Fibroblast of gingiva (primary cell): ENCODE measurements at regions not wholly inside any gene's neighbourhood (a gene's known extent, or its start where the extent isn't known, plus 50 kb on each side); places are given as distances from the start of the nearest gene placed in this dataset.
"Not testable (repeated sequence)": the region's sequence is repeated elsewhere in the genome, so short reads cannot be mapped to it uniquely, and the experiment has no call there.

Experiments
- DNase-seq: peaks from one replicate; pipeline ENCODE4 v3.0.0-alpha.2; 2011; ENCODE audit warnings: low read depth

DNA sequence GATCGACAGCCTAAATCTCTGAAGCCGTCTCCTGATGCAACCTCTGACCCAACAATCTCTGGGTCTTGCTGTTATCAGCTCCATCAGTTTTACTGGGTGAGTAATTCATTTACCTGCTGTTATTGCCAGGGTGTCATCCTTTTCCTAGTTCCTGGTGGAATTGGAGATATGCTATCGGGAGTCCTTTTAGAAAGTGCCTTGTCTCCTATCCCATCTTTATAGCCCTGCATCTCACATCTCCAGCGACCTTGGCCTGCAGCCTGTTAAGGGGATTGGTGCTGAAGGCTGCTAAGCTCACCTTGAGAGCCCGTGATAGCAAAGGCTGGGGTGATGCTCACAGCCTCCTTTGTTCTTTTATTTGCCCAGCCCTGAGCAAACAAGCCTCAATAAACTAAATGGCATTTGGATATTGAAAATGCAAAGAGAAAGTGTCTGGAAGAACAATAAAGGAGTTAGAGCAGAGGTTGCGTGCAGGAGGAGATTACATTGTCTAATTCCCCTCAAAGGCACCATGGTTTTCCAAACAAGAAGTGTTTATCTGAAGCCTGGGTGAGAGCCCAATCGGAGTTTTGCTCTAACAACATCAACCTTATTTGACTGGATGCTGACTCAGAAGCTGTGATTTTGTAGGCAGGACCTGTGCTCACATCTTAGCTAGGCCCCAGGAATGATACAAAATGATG lies 101.8 kb downstream of the RPLP1 start:
- no peak for DNase-seq

- DNase-seq = no peak
Observed at GRCh38 chr15:69555080-69555479, 102.5 kb downstream of the RPLP1 start.

DNA sequence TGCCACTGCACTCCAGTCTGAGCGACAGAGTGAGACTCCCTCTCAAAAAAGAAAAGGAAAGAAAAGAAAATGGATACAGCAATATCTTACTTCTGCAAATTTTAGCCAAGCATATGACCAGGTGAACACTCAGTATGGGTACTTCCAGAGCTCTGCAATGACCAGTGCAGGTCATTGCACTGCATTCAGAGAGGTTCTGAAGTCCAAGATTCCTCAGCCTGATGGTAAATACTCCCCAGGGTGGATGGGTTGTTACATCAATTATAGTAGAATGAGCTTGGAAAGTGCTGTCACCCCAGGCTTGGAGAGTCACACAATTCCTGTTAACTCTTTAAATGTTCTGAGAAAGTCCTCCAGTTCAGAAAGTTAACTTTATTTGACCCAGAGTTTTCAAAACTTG lies 103.7 kb downstream of the RPLP1 start:
- DNase-seq = no peak

DNA sequence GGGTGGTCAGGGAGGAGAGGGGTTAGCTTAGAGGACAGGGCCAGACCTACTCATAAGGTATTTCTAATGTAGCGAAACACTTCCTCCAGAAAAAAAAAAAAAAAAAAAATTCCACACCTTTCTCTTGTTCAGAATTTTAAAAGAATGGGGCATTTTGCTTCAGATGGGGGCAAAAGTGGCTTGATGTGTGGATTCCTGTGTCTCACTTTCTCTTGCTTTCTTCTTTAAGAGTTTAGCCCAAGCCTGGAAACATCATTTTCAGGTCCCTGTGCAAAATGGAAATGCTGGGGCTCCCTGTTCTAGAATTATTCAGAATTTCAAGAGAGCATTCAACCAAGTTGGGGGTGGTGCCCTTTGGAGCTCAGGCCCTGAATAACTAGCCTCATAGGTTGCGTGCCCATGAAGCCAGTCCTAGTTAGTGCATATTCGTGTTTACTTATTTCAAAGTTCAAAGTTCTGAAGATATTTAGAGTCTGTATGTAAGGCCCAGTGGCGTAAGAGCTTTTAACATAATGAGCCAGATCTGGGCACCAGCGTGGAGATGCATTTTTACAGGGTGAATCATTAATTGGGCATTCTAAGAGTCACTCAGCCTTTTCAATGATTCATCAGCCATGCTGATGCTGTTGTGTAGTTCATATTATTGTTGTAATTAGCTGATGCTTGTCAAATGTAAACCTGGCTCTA lies 104.5 kb downstream of the RPLP1 start:
- peak; percentile 95 for DNase-seq

DNA sequence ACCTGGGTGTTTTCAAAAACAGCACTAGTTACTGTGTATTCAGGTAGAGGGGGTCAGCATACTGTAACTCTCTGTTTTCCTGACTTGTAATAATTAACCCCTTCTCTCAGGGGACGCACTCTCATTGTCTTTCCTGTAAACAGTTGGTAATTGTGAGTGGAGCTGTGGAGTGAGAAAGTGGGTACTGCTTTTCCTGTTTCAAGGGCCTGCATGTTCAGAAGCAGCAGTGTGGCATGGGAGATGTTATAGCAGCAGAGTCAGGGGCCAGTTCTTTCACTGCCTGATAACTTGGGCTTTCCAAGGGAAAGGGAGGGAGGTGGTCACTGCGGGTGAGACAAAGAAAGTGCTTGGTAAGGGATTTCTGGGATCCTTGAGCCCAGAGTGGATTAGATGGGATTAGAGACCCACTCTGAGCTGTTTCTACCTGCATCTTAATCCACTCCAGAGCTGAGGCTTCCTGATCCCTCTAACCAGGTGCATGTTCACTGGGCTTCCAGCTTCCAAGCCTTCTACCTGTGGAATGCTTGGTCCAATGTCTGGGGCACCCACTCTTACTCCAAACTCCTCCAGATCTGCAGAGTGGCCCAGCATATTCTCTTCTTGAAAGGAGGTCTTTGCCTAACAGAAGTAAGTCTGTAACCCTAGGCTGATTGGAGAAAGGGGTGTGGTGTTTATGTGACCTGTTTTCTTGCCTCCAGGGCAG lies 105.2 kb downstream of the RPLP1 start:
- no peak for DNase-seq

GRCh38 chr15:69559440-69560190 lies 107.0 kb downstream of the RPLP1 start:
- peak; percentile 35 for DNase-seq

- no peak for DNase-seq
Observed at GRCh38 chr15:69561071-69561784, 108.6 kb downstream of the RPLP1 start.

DNA sequence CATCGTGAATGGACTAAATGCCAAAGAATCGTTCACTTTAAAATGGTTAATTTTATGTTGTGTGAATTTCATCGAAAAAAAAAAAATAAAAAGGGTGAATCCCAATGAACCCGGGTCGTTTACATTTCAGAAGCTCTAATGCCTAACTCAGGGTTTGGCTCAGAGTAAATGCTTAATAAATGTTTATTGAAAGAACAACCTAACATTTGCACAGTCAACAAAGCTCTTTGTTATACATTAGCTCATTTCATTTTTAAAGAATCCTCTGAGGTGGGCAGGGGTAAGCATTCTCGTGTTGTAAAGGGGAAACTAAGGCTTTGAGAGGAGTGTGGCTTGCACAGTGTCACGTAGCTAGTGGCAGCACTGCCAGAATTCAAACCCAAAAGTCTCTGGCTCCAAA lies 109.5 kb downstream of the RPLP1 start:
- DNase-seq = no peak

DNA sequence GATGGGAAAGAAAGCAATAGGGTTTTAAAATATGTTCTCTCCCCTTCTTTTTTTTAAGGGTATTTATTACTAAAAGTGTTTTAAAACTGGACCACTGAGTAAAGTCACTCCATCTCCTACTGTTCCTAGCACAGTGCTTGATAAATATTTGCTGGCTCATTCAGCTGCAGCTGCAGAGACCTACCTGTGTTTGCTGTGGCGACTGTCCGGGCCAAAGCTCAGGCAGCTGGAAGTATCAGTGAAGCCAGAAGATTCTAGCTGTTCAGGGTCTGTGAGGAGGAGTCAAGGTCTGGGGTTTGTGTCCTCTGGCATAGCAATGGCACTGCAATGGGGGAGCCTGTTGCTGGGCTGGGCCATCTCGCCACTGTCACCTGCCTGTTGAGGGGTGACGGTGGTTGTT lies 109.9 kb downstream of the RPLP1 start:
- no peak for DNase-seq

- no peak for DNase-seq
Observed at GRCh38 chr15:69565066-69565655, 112.5 kb downstream of the RPLP1 start.

DNA sequence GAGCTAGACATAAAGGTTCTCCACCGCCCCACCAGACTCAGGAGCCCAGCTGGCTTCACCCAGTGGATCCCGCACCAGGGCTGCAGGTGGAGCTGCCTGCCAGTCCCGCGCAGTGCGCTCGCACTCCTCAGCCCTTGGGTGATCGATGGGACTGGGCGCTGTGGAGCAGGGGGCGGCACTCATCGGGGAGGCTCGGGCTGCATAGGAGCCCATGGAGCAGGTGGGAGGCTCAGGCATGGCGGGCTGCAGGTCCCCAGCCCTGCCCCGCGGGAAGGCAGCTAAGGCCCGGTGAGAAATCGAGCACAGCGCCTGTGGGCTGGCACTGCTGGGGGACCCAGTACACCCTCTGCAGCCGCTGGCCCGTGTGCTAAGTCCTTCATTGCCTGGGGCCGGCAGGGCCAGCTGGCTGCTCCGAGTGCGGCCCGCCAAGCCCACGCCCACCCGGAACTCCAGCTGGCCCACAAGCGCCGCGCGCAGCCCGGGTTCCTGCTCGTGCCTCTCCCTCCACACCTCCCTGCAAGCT lies 114.7 kb downstream of the RPLP1 start:
- not testable (repeated sequence) for DNase-seq

GRCh38 chr15:69568173-69569009 lies 115.8 kb downstream of the RPLP1 start:
- peak; percentile 48 for DNase-seq

DNA sequence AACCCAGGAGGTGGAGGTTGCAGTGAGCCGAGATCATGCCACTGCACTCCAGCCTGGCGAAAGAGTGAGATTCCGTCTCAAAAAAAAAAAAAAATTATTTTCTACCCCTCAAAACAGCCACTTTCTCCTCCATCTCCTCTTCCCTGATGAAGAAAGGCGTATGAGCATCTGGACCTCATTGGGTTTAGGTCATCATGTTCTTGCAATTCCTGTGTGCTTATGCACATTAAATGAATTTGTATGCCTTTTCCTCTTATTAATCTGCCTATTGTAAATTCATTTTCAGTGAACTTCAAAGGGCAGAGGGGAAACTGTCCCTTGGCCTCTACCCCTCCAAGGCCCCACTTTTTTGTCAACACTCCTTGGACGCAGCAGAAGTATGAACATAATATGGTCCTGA lies 117.8 kb downstream of the RPLP1 start:
- DNase-seq = peak; percentile 14

- DNase-seq = no peak
Observed at GRCh38 chr15:69570997-69571396, 118.4 kb downstream of the RPLP1 start.

- DNase-seq = not testable (repeated sequence)
Observed at GRCh38 chr15:69573278-69573677, 120.7 kb downstream of the RPLP1 start.

- no peak for DNase-seq
Observed at GRCh38 chr15:69573815-69574475, 121.3 kb downstream of the RPLP1 start.

DNA sequence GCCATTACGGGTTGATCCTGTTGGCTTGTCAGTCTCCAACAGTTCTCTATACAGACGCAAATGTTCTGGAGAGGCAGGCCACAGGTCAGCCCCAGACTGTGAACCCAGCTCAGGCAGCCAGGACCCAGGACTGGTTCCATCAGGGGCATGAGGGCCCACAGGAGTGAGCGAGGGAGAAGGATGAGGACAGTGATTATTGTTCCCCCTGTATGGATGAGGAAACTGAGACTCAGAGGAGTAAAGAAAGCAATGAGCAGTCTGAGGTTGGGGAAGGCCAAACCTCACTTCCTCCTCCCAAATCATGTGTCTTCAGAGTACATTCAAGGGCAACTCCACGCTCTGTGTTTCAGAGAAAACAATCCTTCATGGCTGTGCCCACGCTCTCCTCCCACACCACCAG lies 121.9 kb downstream of the RPLP1 start:
- DNase-seq = no peak

- DNase-seq = no peak
Observed at GRCh38 chr15:69575387-69575786, 122.8 kb downstream of the RPLP1 start.

DNA sequence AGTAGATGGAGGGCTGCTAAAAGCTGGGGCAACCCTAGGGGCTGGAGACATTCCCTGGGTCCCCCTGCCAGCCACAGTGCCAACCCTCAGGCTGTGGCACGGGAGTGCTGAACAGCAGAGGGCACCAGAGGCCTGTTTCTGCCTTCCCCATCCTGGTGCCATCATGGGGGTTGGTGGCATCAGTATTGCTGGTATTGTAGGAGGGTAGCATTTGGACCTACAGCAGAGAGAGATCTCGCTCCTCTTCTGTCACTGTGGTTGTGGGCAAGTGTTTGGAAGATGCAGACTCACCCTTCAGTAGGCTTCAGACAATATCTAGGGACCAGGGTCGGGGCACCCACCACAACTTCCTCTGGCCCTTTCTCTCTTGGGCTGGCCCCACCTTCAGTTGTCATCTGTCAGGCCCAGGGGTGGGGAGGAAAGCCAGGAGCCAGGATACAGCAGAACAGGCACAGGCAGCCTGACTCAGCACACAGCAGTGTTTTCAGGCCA lies 123.5 kb downstream of the RPLP1 start:
- DNase-seq = peak; percentile 7

DNA sequence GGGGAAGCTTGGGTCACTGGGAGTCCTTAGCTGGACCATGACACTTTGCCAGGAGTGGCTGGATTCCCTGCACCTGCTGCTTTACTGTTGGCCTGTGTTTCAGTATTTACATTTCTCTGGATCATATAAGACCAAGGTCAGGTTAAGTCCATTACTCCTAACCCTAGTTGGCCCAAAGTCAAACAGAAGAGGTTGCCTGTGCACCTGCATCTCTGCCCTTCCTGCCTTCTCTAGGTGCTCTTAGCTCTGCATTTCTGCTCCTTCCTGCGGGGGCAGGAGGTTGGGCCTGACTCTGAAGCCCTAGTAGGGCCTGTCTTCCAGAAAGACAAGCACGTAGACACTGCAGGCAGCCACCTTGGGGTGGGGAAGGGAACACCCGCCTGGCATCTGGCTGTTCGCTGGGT lies 124.3 kb downstream of the RPLP1 start:
- DNase-seq = no peak
